ENCODE measurements at regions not wholly inside any gene's neighbourhood (a gene's known extent, or its start where the extent isn't known, plus 50 kb on each side); places are given as distances from the start of the nearest gene placed in this dataset.
"Not testable (repeated sequence)": the region's sequence is repeated elsewhere in the genome, so short reads cannot be mapped to it uniquely, and the experiment has no call there.

DNA sequence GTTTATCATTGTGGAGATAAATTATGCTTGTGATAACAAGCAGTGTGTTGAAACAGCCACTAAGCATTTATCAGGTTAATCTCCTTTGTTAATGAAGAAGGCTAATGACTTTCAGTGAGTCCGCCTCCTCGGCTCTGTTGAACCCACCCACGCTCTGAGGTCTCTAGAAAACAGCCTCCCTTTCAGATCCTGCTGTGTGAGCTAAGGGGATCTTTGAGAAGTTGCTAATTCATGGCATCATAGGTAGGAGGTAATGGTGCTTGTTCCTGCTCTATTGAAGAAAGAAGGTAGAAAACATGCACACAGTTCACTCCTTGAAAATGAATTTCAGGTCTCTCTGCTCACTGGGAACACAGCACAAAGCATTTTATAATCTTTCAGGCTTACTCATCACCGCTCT, 483.9 kb downstream of the AACS start:
- Histone ChIP-seq H3K4me3 (no peak overlapping the region), H3K4me1 (no peaks in the 10 kb centered on the region)
- intact Hi-C loops (cut with DNase I) = no loop called here

DNA sequence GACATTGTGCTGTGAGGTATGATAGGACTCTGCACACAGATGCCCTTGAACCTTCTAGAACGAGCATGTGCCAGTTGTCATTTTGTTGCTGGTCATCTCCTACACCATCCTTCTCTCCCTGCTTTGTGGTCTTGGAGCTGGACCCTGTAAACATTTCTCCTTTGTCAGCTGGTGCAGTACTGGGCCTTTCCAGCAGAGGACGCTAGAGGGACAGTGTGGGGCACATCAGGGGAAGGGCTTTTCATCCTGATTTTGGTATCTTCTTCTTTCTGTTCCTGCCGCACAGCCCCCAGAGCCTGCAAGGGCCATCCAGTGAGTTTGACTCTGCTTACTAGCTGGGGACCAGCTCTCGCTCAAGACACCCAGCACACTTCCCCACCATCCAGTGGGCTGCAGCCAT, 484.6 kb downstream of the AACS start:
- H3K36me3 ChIP-seq = no peaks in the 10 kb centered on the region
- H3K4me3 ChIP-seq = no peak overlapping the region
- no peak for DNase-seq
- ATAC-seq = no peak
- intact Hi-C loops (cut with DNase I) = no loop called here
- TF ChIP-seq, protein P1, sequence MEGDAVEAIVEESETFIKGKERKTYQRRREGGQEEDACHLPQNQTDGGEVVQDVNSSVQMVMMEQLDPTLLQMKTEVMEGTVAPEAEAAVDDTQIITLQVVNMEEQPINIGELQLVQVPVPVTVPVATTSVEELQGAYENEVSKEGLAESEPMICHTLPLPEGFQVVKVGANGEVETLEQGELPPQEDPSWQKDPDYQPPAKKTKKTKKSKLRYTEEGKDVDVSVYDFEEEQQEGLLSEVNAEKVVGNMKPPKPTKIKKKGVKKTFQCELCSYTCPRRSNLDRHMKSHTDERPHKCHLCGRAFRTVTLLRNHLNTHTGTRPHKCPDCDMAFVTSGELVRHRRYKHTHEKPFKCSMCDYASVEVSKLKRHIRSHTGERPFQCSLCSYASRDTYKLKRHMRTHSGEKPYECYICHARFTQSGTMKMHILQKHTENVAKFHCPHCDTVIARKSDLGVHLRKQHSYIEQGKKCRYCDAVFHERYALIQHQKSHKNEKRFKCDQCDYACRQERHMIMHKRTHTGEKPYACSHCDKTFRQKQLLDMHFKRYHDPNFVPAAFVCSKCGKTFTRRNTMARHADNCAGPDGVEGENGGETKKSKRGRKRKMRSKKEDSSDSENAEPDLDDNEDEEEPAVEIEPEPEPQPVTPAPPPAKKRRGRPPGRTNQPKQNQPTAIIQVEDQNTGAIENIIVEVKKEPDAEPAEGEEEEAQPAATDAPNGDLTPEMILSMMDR (IDR thresholded peaks at IDR 0.05) = peak; percentile 32
- no peaks in the 10 kb centered on the region for H3K27me3 ChIP-seq
- no peaks in the 10 kb centered on the region for H3K9me3 ChIP-seq
- no peaks in the 10 kb centered on the region for H3K4me1 ChIP-seq
- no peak overlapping the region for H3K27ac ChIP-seq

More for the DNA sequence above, 483.9 kb downstream of the AACS start:
- TF ChIP-seq, protein P1 (IDR thresholded peaks at IDR 0.05) = no peak
- H3K27me3 ChIP-seq = no peaks in the 10 kb centered on the region
- no peak for ATAC-seq
- H3K36me3 ChIP-seq = no peaks in the 10 kb centered on the region
- no peak for DNase-seq
- H3K9me3 ChIP-seq = no peaks in the 10 kb centered on the region
- H3K27ac ChIP-seq = no peak overlapping the region

DNA sequence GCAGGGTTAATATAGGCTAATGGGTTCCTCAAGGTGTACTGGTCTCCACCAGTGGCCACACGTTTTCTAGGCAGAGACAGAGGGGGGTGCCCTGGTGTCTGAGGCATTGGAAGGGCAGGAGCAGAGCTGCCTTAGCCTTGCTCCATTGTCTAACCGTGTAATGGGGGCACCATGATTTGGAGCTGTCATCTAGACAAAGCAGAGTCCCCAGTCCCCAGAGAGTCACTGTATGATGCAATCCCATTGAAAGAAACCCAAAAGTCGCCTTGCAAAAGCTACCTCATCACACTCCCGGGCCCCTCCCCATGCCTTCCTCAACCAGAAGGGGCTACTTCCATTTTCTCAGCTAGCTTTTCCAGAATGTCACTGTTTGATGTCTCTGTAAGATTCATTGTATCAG, 487.1 kb downstream of the AACS start:
- ATAC-seq = no peak
- no peaks in the 10 kb centered on the region for H3K36me3 ChIP-seq
- H3K27ac ChIP-seq = no peak overlapping the region
- TF ChIP-seq, protein P1 (IDR thresholded peaks at IDR 0.05) = no peak
- no peak overlapping the region for H3K4me3 ChIP-seq
- H3K9me3 ChIP-seq = no peaks in the 10 kb centered on the region
- no peak for DNase-seq
- H3K4me1 ChIP-seq = no peaks in the 10 kb centered on the region
- intact Hi-C loops (cut with DNase I) = no loop called here
- H3K27me3 ChIP-seq = no peaks in the 10 kb centered on the region

DNA sequence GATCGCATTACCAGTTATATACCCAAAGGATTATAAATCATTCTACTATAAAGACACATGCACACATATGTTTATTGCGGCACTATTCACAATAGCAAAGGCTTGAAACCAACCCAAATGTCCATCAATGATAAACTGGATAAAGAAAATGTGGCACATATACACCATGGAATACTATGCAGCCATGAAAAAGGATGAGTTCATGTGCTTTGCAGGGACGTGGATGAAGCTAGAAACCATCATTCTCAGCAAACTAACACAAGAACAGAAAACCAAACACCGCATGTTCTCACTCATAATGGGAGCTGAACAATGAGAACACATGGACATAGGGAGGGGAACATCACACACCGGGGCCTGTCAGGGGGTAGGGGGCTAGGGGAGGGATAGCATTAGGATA, 495.8 kb downstream of the AACS start:
- H3K27me3 ChIP-seq; H3K36me3 ChIP-seq; H3K4me3 ChIP-seq; ATAC-seq; intact Hi-C loops (cut with DNase I); H3K4me1 ChIP-seq; H3K27ac ChIP-seq; H3K9me3 ChIP-seq; DNase-seq: not testable (repeated sequence)

DNA sequence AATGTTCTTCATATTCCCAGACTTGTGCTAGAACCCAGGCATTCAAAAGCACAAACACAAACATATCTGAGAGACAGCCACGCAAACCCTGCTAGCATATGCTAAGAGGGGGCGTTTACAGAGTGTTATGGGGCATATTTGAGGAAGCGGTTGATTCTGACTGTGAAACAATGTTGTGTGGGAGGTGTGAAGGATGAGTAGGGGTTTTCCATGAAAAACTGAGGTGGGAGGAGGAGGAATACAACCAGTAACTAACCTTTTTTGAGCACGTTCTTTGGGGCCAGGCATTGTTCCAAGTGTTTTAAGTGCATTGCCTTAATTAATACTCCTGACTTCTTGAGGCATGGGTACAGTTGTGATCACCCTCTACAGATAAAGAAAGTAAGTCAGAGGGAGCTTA, 499.5 kb downstream of the AACS start:
- TF ChIP-seq, protein P1 (IDR thresholded peaks at IDR 0.05) = no peak
- Histone ChIP-seq H3K27ac (no peak overlapping the region), H3K27me3 (no peaks in the 10 kb centered on the region), H3K4me1 (no peaks in the 10 kb centered on the region), H3K36me3 (no peaks in the 10 kb centered on the region), H3K4me3 (no peak overlapping the region), H3K9me3 (no peaks in the 10 kb centered on the region)
- intact Hi-C loops (cut with DNase I) = no loop called here
- no peak for DNase-seq
- no peak for ATAC-seq

DNA sequence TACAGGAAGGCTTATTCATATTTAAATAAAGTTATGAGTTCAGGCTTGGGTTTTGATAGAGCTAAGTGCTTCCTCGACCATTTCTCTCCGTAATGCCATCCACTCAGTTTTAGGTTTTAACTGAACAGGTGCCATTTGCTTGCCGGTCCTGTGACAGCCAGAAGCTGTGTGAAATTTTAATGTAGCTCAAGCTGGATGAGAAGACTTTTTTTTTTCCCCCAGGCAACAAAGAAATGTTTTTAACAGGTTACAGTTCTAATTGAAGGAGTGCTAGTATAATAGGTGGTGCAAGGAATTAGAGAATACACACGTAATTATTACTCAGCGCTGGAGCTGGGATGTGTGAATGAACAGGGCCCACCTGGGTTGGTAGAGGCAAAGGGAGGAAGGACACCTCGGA, 502.3 kb downstream of the AACS start:
- DNase-seq = no peak
- no peak for ATAC-seq
- Histone ChIP-seq H3K9me3 (no peaks in the 10 kb centered on the region), H3K27me3 (no peaks in the 10 kb centered on the region), H3K4me1 (no peaks in the 10 kb centered on the region), H3K4me3 (no peak overlapping the region), H3K27ac (no peak overlapping the region), H3K36me3 (no peaks in the 10 kb centered on the region)
- intact Hi-C loops (cut with DNase I) = no loop called here
- TF ChIP-seq, protein P1 (IDR thresholded peaks at IDR 0.05) = no peak

All from upper lobe of right lung (tissue), 1 donor.